ENCODE measurements at regions not wholly inside any gene's neighbourhood (a gene's known extent, or its start where the extent isn't known, plus 50 kb on each side); places are given as distances from the start of the nearest gene placed in this dataset.
A peak's percentile ranks its signal among the peaks of the same experiment; 100 is the strongest.

GRCh38 chr7:153066711-153067110 is 307.2 kb downstream of the ACTR3B start:
- H4K20me1 ChIP-seq (ENCODE audit: insufficient read depth): no peaks in the 10 kb centered on the region
- no peaks in the 10 kb centered on the region for H3K36me3 ChIP-seq (ENCODE audit: insufficient read depth, low read length)
- H3K27me3 ChIP-seq (ENCODE audit: insufficient read depth, low read depth, low read length): no peaks in the 10 kb centered on the region
- H2AFZ ChIP-seq (ENCODE audit: low read depth, low read length): no peak overlapping the region
- H3K27ac ChIP-seq (ENCODE audit: low read length): peak overlapping the region; percentile 68
- H3K9me3 ChIP-seq (ENCODE audit: low read length): no peaks in the 10 kb centered on the region
- no peaks in the 10 kb centered on the region for H3F3A ChIP-seq (ENCODE audit: insufficient read depth, low read length, poor library complexity, severe bottlenecking)
- H3K4me2 ChIP-seq (ENCODE audit: low read length): peak overlapping the region; percentile 2
- H3K4me3 ChIP-seq (ENCODE audit: low read length): peak overlapping the region; percentile 17
- no peaks in the 10 kb centered on the region for H3K79me2 ChIP-seq (replicated peaks; ENCODE audit: insufficient read depth, low read length)
- TF ChIP-seq REST (IDR thresholded peaks at IDR 0.05; ENCODE audit: borderline replicate concordance) (peak; percentile 36), EZH2 (IDR thresholded peaks at IDR 0.05; ENCODE audit: borderline replicate concordance, insufficient read depth, low read length, poor library complexity, severe bottlenecking) (no peak), POLR2AphosphoS5 (IDR thresholded peaks at IDR 0.05) (peak; percentile 70), RAD21 (conservative IDR thresholded peaks at IDR 0.05) (no peak), EP300 (conservative IDR thresholded peaks at IDR 0.05; ENCODE audit: poor library complexity, severe bottlenecking) (peak; percentile 30), TAF1 (IDR thresholded peaks at IDR 0.05; ENCODE audit: low read depth) (no peak), SMC3 (conservative IDR thresholded peaks at IDR 0.05; ENCODE audit: poor library complexity) (no peak), CTCF (IDR thresholded peaks at IDR 0.05; ENCODE audit: poor library complexity, severe bottlenecking) (no peak), MXI1 (conservative IDR thresholded peaks at IDR 0.05; ENCODE audit: poor library complexity, severe bottlenecking) (no peak)
- H3K9me2 ChIP-seq (ENCODE audit: insufficient read depth, low read length): no peaks in the 10 kb centered on the region
- H3K9ac ChIP-seq (ENCODE audit: low read length): peak overlapping the region; percentile 24

GRCh38 chr7:153070141-153070540 is 310.6 kb downstream of the ACTR3B start:
- H2AFZ ChIP-seq (ENCODE audit: low read depth, low read length): no peak overlapping the region
- no peaks in the 10 kb centered on the region for H4K20me1 ChIP-seq (ENCODE audit: insufficient read depth)
- no peaks in the 10 kb centered on the region for H3K27me3 ChIP-seq (ENCODE audit: insufficient read depth, low read depth, low read length)
- no peak overlapping the region for H3K4me2 ChIP-seq (ENCODE audit: low read length)
- H3K36me3 ChIP-seq (ENCODE audit: insufficient read depth, low read length): no peaks in the 10 kb centered on the region
- H3F3A ChIP-seq (ENCODE audit: insufficient read depth, low read length, poor library complexity, severe bottlenecking): no peaks in the 10 kb centered on the region
- no peak overlapping the region for H3K4me3 ChIP-seq (ENCODE audit: low read length)
- no peak overlapping the region for H3K9ac ChIP-seq (ENCODE audit: low read length)
- H3K79me2 ChIP-seq (replicated peaks; ENCODE audit: insufficient read depth, low read length): no peaks in the 10 kb centered on the region
- TF ChIP-seq SMC3 (conservative IDR thresholded peaks at IDR 0.05; ENCODE audit: poor library complexity) (no peak), CTCF (IDR thresholded peaks at IDR 0.05; ENCODE audit: poor library complexity, severe bottlenecking) (no peak), REST (IDR thresholded peaks at IDR 0.05; ENCODE audit: borderline replicate concordance) (no peak), POLR2AphosphoS5 (IDR thresholded peaks at IDR 0.05) (no peak), TAF1 (IDR thresholded peaks at IDR 0.05; ENCODE audit: low read depth) (no peak), EP300 (conservative IDR thresholded peaks at IDR 0.05; ENCODE audit: poor library complexity, severe bottlenecking) (no peak), EZH2 (IDR thresholded peaks at IDR 0.05; ENCODE audit: borderline replicate concordance, insufficient read depth, low read length, poor library complexity, severe bottlenecking) (no peak), RAD21 (conservative IDR thresholded peaks at IDR 0.05) (no peak)
- no peaks in the 10 kb centered on the region for H3K9me2 ChIP-seq (ENCODE audit: insufficient read depth, low read length)
- H3K27ac ChIP-seq (ENCODE audit: low read length): no peak overlapping the region
- H3K9me3 ChIP-seq (ENCODE audit: low read length): no peaks in the 10 kb centered on the region
